BLaER1 (cell line): ENCODE measurements at regions not wholly inside any gene's neighbourhood (a gene's known extent, or its start where the extent isn't known, plus 50 kb on each side); places are given as distances from the start of the nearest gene placed in this dataset.
"Not testable (repeated sequence)": the region's sequence is repeated elsewhere in the genome, so short reads cannot be mapped to it uniquely, and the experiment has no call there.

Source experiments
- H3K27ac ChIP-seq: shearing (Covaris generic); formaldehyde crosslinking; 2 replicates; pipeline ENCODE4 v1.8.1; 2022
- H3K27me3 ChIP-seq: shearing (Covaris generic); formaldehyde crosslinking; 2 replicates; pipeline ENCODE4 v1.8.1; 2022
- H3K36me3 ChIP-seq: shearing (Covaris generic); formaldehyde crosslinking; 2 replicates; pipeline ENCODE4 v1.8.1; 2022
- H3K4me1 ChIP-seq: shearing (Covaris generic); formaldehyde crosslinking; 2 replicates; pipeline ENCODE4 v1.8.1; 2022
- H3K4me2 ChIP-seq: shearing (Covaris generic); formaldehyde crosslinking; 2 replicates; pipeline ENCODE4 v1.8.1; 2022
- H3K4me3 ChIP-seq: shearing (Covaris generic); formaldehyde crosslinking; 2 replicates; pipeline ENCODE4 v1.8.1; 2022
- H3K9ac ChIP-seq: shearing (Covaris generic); formaldehyde crosslinking; 2 replicates; pipeline ENCODE4 v1.8.1; 2022
- H3K9me3 ChIP-seq: shearing (Covaris generic); formaldehyde crosslinking; 2 replicates; pipeline ENCODE4 v1.8.1; 2022
- H4K20me1 ChIP-seq: shearing (Covaris generic); formaldehyde crosslinking; 2 replicates; pipeline ENCODE4 v1.8.1; 2022
- Cebpa-rat ChIP-seq: shearing (Covaris generic); IDR thresholded peaks from 2 replicates; pipeline ENCODE4 v1.8.1; 2022

DNA sequence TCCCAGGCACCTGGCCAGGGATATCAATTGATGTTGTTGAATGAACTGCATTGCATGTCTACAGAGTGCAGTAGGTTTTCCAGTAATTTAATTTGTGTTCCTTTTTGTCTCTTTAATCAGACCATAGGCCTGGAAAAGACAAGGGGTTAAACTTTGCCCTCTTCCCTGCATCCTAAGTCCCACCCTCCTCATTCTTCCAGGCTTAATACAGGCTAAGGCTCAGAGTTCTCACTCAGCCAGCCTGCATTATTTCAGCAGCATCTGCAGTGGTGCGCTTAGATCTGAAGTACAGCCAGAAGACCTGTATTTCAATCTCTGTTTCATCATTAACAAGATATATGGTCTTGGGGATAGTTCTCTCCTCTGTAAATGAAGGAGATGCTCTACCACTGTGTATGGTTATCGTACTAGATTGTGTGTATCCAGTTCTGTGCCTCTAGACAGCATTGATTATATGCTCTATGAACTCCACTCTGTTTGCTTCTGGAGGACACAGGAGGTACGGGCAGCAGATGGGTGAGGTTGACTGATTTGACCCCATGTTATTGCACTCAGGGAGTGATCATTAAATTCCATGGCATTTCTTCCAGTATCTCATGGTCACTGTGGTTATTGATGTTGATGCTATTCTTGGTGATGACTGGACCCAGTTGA is 286.1 kb downstream of the RPS6KC1 start:
- H3K9me3 ChIP-seq = no peaks in the 10 kb centered on the region
- H3K4me2 ChIP-seq = no peak overlapping the region
- H4K20me1 ChIP-seq = no peaks in the 10 kb centered on the region
- no peak overlapping the region for H3K4me3 ChIP-seq
- no peaks in the 10 kb centered on the region for H3K4me1 ChIP-seq
- no peaks in the 10 kb centered on the region for H3K36me3 ChIP-seq
- H3K27me3 ChIP-seq = no peaks in the 10 kb centered on the region
- H3K9ac ChIP-seq = no peak overlapping the region
- no peak overlapping the region for H3K27ac ChIP-seq
- no peak for TF ChIP-seq Cebpa-rat

DNA sequence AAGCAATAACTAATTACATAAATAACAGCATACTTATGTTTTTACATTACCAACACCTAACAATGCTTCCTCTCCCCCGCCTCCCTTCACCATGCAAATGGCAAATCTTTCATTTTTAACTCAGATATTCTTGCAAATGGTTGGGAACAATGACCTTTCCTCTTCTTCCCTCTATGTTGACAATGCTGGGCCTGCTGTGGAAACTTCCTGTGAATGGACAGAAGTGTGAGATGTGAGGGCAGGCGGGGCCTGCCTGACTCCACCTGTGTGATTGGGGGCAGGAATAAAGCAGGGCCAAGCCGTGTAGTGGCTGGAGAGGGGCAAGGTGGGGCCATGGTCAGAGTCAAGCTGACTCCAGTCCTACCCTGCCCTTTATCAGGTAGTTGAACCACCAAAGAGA is 289.6 kb downstream of the RPS6KC1 start:
- no peaks in the 10 kb centered on the region for H3K27me3 ChIP-seq
- H3K4me1 ChIP-seq = no peaks in the 10 kb centered on the region
- H3K9ac ChIP-seq = no peak overlapping the region
- no peaks in the 10 kb centered on the region for H4K20me1 ChIP-seq
- no peak for TF ChIP-seq Cebpa-rat
- H3K36me3 ChIP-seq = no peaks in the 10 kb centered on the region
- H3K27ac ChIP-seq = no peak overlapping the region
- H3K9me3 ChIP-seq = no peaks in the 10 kb centered on the region
- H3K4me3 ChIP-seq = no peak overlapping the region
- H3K4me2 ChIP-seq = no peak overlapping the region

DNA sequence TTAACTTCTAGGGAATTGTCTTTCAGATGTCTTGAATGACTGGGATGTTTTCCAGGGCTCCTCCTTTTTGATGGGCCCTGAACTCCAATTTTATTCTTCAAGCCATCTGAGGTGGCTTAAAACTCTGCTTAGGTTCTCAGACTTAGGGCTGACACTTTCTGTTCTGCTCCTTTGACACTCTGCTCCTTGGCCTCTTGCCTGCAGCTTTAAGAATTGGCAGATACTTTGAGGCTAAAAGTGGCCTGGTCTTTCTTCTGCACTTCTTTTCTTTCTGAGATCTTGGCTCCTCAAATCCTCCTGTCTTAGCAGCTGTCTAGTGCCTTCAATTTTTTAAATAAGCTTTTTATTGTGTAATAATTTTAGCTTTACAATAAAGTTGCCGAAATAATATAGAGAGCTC is 294.6 kb downstream of the RPS6KC1 start:
- no peak overlapping the region for H3K4me2 ChIP-seq
- H3K4me1 ChIP-seq = no peaks in the 10 kb centered on the region
- H3K36me3 ChIP-seq = no peaks in the 10 kb centered on the region
- H3K27ac ChIP-seq = no peak overlapping the region
- no peak overlapping the region for H3K4me3 ChIP-seq
- H4K20me1 ChIP-seq = no peaks in the 10 kb centered on the region
- no peak for TF ChIP-seq Cebpa-rat
- H3K27me3 ChIP-seq = no peaks in the 10 kb centered on the region
- no peaks in the 10 kb centered on the region for H3K9me3 ChIP-seq
- H3K9ac ChIP-seq = no peak overlapping the region

DNA sequence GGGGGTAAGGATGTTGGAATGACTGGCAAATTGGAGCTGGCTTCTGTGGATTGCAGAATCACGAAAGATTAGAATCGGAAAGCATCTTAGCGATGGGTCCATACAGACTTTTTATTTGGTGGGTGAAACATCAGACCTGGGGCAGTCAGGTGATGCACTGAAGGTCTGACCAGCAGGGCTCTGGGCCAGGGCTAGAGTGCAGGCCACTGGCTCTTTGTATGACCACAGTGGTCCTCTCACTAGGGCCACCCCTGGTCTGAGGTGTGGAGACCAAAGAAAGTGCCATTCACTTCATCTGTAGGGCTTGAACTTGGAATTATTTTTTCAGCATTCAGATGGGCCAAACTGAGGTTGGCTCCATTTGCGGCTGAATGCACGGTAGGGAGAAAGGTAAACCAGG is 306.4 kb downstream of the RPS6KC1 start:
- no peaks in the 10 kb centered on the region for H4K20me1 ChIP-seq
- no peak overlapping the region for H3K4me3 ChIP-seq
- H3K27ac ChIP-seq = no peak overlapping the region
- H3K9me3 ChIP-seq = peaks cover 5% of the 10 kb centered on the region
- no peaks in the 10 kb centered on the region for H3K4me1 ChIP-seq
- no peak for TF ChIP-seq Cebpa-rat
- H3K9ac ChIP-seq = no peak overlapping the region
- no peak overlapping the region for H3K4me2 ChIP-seq
- H3K27me3 ChIP-seq = no peaks in the 10 kb centered on the region
- H3K36me3 ChIP-seq = no peaks in the 10 kb centered on the region

DNA sequence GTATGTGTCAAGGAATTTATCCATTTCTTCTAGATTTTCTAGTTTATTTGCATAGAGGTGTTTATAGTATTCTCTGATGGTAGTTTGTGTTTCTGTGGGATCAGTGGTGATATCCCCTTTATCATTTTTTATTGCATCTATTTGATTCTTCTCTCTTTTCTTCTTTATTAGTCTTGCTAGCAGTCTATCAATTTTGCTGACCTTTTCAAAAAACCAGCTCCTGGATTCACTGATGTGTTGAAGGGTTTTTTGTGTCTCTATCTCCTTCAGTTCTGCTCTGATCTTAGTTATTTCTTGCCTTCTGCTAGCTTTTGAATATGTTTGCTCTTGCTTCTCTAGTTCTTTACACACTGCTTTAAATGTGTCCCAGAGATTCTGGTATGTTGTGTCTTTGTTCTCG is 307.3 kb downstream of the RPS6KC1 start:
- H3K27ac ChIP-seq, H3K4me3 ChIP-seq, H3K36me3 ChIP-seq, H3K4me2 ChIP-seq, H3K4me1 ChIP-seq, H3K27me3 ChIP-seq, H3K9ac ChIP-seq, H3K9me3 ChIP-seq, H4K20me1 ChIP-seq: not testable (repeated sequence)

DNA sequence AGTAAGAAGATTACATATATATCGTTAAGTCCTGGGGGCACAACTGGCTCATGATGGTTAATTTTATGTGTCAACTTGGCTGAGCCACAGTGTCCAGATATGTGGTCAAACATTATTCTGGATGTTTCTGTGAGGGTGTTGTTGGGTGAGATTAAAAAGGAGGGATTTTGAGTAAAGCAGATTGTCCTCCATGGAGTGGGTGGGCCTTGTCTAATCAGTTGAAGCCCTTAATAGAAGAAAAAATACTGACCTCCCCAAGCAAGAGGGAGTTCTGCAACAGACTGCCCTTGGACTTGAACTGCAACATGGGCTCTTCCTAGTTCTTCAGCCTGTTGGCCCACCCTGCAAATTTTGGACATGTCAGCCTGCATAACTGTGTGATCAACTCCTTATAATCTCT is 311.6 kb downstream of the RPS6KC1 start:
- Histone ChIP-seq H3K27me3 (no peaks in the 10 kb centered on the region), H3K27ac (no peak overlapping the region), H3K4me1 (no peaks in the 10 kb centered on the region), H3K4me2 (no peak overlapping the region), H4K20me1 (no peaks in the 10 kb centered on the region), H3K4me3 (no peak overlapping the region), H3K36me3 (no peaks in the 10 kb centered on the region), H3K9ac (no peak overlapping the region), H3K9me3 (peaks cover 5% of the 10 kb centered on the region)
- no peak for TF ChIP-seq Cebpa-rat

DNA sequence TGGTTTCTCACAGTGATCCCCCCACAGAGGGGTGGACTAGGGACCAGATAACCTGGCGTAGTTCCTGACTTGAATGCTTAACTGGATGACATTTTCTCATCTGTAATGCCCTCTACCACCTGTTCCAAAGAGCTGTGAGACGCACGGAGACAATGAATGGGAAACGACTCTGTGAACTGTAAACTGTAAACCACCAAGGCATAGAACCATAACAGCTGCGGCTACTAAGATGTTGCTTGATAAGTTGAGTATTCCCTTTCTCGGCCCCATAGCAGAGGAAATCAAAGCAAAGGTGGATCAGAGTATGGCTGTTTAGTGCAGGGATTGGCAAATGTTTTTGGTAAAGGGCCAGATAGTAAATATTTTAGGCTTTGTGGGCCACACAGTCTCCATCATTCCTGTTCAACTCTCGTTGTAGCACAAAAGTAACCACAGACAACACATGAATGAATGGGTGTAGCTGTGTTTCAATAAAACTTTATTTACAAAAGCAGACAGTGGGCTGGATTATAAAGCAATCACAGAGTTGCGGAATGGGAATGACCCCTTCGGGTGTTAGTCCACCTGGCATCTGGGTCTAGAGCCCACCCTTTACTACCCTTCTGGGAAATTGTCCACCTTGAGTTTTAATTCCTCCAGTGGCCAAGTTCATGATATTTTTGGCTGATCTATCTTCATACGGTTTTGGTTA is 315.2 kb downstream of the RPS6KC1 start:
- no peak for TF ChIP-seq Cebpa-rat
- no peak overlapping the region for H3K9ac ChIP-seq
- H3K27ac ChIP-seq = no peak overlapping the region
- H3K9me3 ChIP-seq = peaks cover 2% of the 10 kb centered on the region
- no peak overlapping the region for H3K4me2 ChIP-seq
- H4K20me1 ChIP-seq = no peaks in the 10 kb centered on the region
- H3K4me3 ChIP-seq = no peak overlapping the region
- no peaks in the 10 kb centered on the region for H3K27me3 ChIP-seq
- H3K36me3 ChIP-seq = no peaks in the 10 kb centered on the region
- no peaks in the 10 kb centered on the region for H3K4me1 ChIP-seq

DNA sequence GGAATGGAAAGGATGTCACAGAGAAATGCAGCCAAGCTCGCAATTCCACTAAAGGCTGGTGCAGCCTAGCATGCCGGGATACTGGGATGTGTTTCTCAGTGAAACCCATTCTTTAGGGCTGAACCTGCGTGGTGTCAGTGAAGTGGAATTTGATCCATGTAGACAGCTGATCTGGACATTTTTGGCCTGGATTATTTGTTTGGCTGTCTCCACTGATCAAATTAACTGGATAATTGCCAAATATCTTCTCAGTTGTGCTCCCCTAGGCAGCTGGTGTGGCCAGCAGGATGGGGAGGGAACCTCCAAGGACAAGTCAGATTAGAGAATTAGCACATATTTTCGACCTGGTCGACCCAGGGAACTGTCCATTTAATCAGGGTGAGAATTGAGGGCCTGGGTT is 318.4 kb downstream of the RPS6KC1 start:
- no peak overlapping the region for H3K9ac ChIP-seq
- H3K4me3 ChIP-seq = no peak overlapping the region
- H3K4me2 ChIP-seq = no peak overlapping the region
- H3K9me3 ChIP-seq = no peaks in the 10 kb centered on the region
- TF ChIP-seq Cebpa-rat = no peak
- H4K20me1 ChIP-seq = no peaks in the 10 kb centered on the region
- H3K27ac ChIP-seq = no peak overlapping the region
- H3K36me3 ChIP-seq = no peaks in the 10 kb centered on the region
- H3K4me1 ChIP-seq = no peaks in the 10 kb centered on the region
- no peaks in the 10 kb centered on the region for H3K27me3 ChIP-seq

DNA sequence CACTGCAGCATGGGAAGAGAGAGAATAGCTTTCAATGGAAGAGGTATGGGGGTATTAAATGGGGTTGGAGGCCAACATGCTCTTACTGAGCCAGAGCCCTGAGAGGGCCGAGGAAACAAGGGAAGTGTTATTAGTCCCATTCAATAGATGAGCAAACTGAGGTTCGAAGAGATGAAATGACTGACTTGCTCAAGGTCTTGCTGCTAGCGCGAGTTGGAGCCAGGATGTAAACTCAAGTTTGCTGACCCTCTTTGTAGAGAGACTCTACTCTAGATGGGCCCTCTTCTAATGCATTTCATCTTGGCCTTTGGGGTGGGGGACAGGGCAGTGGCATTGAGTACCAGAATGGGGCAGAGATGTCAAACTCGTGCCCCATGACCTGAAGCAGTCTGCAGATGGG is 319.5 kb downstream of the RPS6KC1 start:
- no peak overlapping the region for H3K27ac ChIP-seq
- no peak overlapping the region for H3K4me2 ChIP-seq
- H3K9me3 ChIP-seq = no peaks in the 10 kb centered on the region
- no peak for TF ChIP-seq Cebpa-rat
- no peaks in the 10 kb centered on the region for H3K27me3 ChIP-seq
- H3K4me3 ChIP-seq = no peak overlapping the region
- H3K4me1 ChIP-seq = no peaks in the 10 kb centered on the region
- H4K20me1 ChIP-seq = no peaks in the 10 kb centered on the region
- no peak overlapping the region for H3K9ac ChIP-seq
- H3K36me3 ChIP-seq = no peaks in the 10 kb centered on the region

DNA sequence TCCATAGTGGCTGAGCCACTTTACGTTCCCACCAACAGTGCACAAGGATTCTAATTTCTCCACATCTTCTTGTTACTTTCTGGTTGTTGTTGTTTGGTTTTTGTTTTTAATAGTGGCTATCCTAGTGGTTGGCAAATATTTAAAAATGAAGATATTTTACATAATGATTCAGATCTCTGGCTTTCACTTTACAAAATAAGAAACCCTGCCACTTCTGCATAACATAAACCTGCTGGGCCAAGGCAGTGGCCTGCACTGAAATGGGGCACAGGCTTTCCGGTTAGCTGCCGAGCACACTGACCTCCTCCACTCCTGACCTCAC is 320.4 kb downstream of the RPS6KC1 start:
- Histone ChIP-seq H3K27ac (no peak overlapping the region), H4K20me1 (no peaks in the 10 kb centered on the region), H3K9ac (no peak overlapping the region), H3K4me3 (no peak overlapping the region), H3K27me3 (no peaks in the 10 kb centered on the region), H3K36me3 (no peaks in the 10 kb centered on the region), H3K4me1 (no peaks in the 10 kb centered on the region), H3K9me3 (no peaks in the 10 kb centered on the region), H3K4me2 (no peak overlapping the region)
- no peak for TF ChIP-seq Cebpa-rat
